ENCODE measurements at regions not wholly inside any gene's neighbourhood (a gene's known extent, or its start where the extent isn't known, plus 50 kb on each side); places are given as distances from the start of the nearest gene placed in this dataset.

GRCh38 chr5:174303035-174303434 lies 257.5 kb downstream of the NSG2 start:
- TF ChIP-seq EZH2phosphoT487 (IDR thresholded peaks at IDR 0.05; ENCODE audit: insufficient read depth, low read depth) = no peak
- TF ChIP-seq EZH2 (IDR thresholded peaks at IDR 0.05; ENCODE audit: insufficient read depth, poor library complexity, severe bottlenecking) = no peak
